ENCODE measurements at regions not wholly inside any gene's neighbourhood (a gene's known extent, or its start where the extent isn't known, plus 50 kb on each side); places are given as distances from the start of the nearest gene placed in this dataset.
A peak's percentile ranks its signal among the peaks of the same experiment; 100 is the strongest.

DNA sequence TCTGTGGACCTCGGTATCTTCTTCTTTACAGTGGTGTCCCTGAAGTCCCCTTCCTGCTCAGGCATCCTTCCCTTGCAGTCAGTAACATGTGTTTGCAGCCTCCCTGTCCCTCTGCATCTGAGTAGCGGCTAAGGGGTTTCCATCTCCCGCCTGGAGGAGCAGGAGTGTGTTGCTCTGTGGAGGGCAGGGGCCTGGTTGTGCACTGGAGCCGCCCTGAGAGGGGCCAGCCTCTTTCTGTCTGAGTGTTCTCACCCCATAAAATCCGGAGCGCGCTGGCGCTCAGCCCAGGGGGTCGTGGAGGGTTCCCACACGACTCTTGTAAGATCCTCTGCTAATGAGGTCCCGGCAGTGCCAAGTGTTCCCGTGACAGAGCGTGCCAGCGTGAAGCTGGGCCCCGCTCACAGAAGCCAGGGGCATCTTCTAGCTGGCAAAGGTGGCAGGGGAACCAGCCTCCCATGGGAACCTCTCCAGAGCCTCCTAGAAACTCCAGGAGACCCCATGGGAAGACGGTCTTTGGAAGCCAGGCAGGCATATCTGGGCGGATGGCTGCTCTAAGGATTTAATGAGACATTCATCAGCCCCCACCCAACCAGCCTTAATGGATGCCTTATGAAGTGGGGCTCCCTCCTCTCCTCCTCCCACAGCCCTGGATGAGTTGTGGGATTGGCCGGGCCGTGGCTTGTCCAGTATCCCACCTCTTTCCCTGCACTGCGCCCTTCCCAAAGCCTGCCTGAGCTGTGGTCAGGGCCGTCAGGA lies 91.4 kb upstream of the GSE1 start (continued):
- TF ChIP-seq RORA (CRISPR knock-in tag; IDR thresholded peaks at IDR 0.05) (no peak), NFRKB (IDR thresholded peaks at IDR 0.05) (no peak), SETDB1 (CRISPR knock-in tag; IDR thresholded peaks at IDR 0.05; ENCODE audit: borderline replicate concordance) (no peak), ZNF770 (CRISPR knock-in tag; IDR thresholded peaks at IDR 0.05) (0 out of 2 replicates have a peak, but pooled peaks have one; percentile 19), MXD1 (CRISPR knock-in tag; IDR thresholded peaks at IDR 0.05) (no peak), FOXP1 (IDR thresholded peaks at IDR 0.05) (no peak), FOXP1 (CRISPR knock-in tag; IDR thresholded peaks at IDR 0.05) (no peak), KDM6A (CRISPR knock-in tag; IDR thresholded peaks at IDR 0.05; ENCODE audit: low read depth) (no peak), ZZZ3 (CRISPR knock-in tag; IDR thresholded peaks at IDR 0.05; ENCODE audit: borderline replicate concordance) (no peak), REL (CRISPR knock-in tag; conservative IDR thresholded peaks at IDR 0.05) (no peak), ZSCAN5A (CRISPR knock-in tag; IDR thresholded peaks at IDR 0.05; ENCODE audit: borderline replicate concordance) (no peak), NBN (conservative IDR thresholded peaks at IDR 0.05) (no peak), MYPOP (CRISPR knock-in tag; IDR thresholded peaks at IDR 0.05) (no peak), TAF15 (IDR thresholded peaks at IDR 0.05; ENCODE audit: low read depth, low read length, poor library complexity, severe bottlenecking) (no peak), ZNF572 (CRISPR knock-in tag; IDR thresholded peaks at IDR 0.05) (0 out of 2 replicates have a peak, but pooled peaks have one; percentile 54), ZFYVE20 (CRISPR knock-in tag; IDR thresholded peaks at IDR 0.05; ENCODE audit: borderline replicate concordance, low read depth) (no peak)
- TF ChIP-seq, protein P1, sequence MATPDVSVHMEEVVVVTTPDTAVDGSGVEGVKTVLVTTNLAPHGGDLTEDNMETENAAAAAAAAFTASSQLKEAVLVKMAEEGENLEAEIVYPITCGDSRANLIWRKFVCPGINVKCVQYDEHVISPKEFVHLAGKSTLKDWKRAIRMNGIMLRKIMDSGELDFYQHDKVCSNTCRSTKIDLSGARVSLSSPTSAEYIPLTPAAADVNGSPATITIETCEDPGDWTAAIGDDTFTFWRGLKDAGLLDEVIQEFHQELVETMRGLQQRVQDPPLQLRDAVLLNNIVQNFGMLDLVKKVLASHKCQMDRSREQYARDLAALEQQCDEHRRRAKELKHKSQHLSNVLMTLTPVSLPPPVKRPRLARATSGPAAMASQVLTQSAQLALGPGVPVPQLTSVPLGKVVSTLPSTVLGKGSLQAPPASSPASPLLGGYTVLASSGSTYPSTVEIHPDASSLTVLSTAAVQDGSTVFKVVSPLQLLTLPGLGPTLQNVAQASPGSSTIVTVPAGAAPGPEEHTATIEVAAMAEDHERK (CRISPR knock-in tag; IDR thresholded peaks at IDR 0.05; ENCODE audit: low read depth): no peak
- TF ChIP-seq, protein P2, sequence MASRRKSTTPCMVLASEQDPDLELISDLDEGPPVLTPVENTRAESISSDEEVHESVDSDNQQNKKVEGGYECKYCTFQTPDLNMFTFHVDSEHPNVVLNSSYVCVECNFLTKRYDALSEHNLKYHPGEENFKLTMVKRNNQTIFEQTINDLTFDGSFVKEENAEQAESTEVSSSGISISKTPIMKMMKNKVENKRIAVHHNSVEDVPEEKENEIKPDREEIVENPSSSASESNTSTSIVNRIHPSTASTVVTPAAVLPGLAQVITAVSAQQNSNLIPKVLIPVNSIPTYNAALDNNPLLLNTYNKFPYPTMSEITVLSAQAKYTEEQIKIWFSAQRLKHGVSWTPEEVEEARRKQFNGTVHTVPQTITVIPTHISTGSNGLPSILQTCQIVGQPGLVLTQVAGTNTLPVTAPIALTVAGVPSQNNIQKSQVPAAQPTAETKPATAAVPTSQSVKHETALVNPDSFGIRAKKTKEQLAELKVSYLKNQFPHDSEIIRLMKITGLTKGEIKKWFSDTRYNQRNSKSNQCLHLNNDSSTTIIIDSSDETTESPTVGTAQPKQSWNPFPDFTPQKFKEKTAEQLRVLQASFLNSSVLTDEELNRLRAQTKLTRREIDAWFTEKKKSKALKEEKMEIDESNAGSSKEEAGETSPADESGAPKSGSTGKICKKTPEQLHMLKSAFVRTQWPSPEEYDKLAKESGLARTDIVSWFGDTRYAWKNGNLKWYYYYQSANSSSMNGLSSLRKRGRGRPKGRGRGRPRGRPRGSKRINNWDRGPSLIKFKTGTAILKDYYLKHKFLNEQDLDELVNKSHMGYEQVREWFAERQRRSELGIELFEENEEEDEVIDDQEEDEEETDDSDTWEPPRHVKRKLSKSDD (CRISPR knock-in tag; IDR thresholded peaks at IDR 0.05; ENCODE audit: low read depth): 0 out of 2 replicates have a peak, but pooled peaks have one; percentile 33
